AG10803 (cell line): ENCODE measurements at regions not wholly inside any gene's neighbourhood (a gene's known extent, or its start where the extent isn't known, plus 50 kb on each side); places are given as distances from the start of the nearest gene placed in this dataset.
A peak's percentile ranks its signal among the peaks of the same experiment; 100 is the strongest.

ENCODE experiments used
- DNase-seq: peaks from one replicate; pipeline ENCODE4 v3.0.0; 2010; ENCODE audit warnings: low read depth
- H3K4me3 ChIP-seq: 2 replicates; pipeline ENCODE4 v1.5.1; 2011; ENCODE audit warnings: mild to moderate bottlenecking, low read length, control low read depth
- CTCF ChIP-seq: conservative IDR thresholded peaks from 2 replicates; pipeline ENCODE4 v1.5.1; 2011; ENCODE audit warnings: mild to moderate bottlenecking, low read length, control low read depth, inconsistent platforms

DNA sequence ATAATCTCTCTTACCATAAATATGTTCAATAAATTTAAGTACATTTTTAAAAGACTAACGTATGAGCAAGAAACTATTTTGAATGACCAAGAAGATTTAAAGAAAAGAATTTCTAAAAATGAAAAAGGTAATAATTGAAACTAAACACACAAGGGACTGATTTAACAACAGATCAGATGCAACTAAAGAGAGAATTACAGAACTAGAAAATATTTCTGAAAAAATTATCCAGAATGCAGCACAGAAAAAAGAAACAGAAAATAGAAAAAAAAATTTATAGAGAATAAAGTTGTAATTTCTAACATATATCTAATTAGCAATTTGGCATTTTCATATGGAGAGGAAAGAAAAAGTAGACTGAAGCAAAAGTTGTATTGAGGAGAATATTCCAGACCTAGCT is 269.3 kb downstream of the TLE1 start:
- DNase-seq: no peak
- H3K4me3 ChIP-seq: no peak overlapping the region
- no peak for TF ChIP-seq CTCF

DNA sequence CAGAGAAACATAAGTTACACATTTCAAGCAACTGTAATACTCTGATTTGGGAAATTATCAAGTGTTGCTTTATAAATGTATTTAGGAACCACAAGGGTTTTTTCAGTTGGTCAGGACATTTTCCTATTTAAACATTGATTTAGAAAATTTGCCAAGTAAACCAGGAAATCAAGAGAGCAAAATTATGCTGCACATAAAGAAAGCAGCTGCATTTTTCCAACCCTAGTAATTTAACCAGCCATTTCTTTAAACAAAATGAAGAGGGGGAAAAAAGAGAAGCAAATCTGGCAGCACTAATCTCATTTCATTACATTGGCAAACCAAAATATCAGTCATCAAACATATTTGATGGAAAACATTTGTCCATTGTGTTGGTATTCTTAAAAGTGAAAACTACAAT is 271.4 kb downstream of the TLE1 start:
- no peak overlapping the region for H3K4me3 ChIP-seq

GRCh38 chr9:81417299-81417675 is 272.1 kb downstream of the TLE1 start:
- TF ChIP-seq CTCF: no peak
- DNase-seq: no peak
- no peak overlapping the region for H3K4me3 ChIP-seq

More for the DNA sequence above, 271.4 kb downstream of the TLE1 start:
- no peak for TF ChIP-seq CTCF
- no peak for DNase-seq

- no peak for TF ChIP-seq CTCF
- no peak overlapping the region for H3K4me3 ChIP-seq
- DNase-seq: peak; percentile 31
These were observed 272.7 kb downstream of the TLE1 start for GRCh38 chr9:81416476-81417298.

- TF ChIP-seq CTCF: no peak
- no peak overlapping the region for H3K4me3 ChIP-seq
- no peak for DNase-seq
These were observed 274.5 kb downstream of the TLE1 start for GRCh38 chr9:81414836-81415235.

DNA sequence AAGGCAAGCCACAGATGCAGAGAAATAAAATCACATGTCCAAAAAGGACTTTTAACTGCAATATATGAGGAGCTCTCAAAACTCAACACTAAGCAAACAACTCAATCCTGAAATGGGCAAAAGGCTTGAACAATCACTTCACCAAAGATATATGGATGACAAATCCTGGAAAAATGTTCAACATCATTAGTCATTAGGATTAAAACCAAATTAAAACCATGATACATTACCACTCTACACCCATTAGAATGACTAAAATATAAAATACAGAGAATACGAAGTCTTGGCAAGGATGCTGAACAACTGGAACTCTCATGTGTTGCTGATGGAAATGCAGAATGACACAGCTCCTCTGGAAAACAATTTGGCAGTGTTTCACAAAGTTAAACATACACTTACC is 277.4 kb downstream of the TLE1 start:
- TF ChIP-seq CTCF: no peak
- H3K4me3 ChIP-seq: no peak overlapping the region
- peak; percentile 19 for DNase-seq

- DNase-seq: peak; percentile 35
- no peak overlapping the region for H3K4me3 ChIP-seq
- 0 out of 2 replicates have a peak, but pooled peaks have one; percentile 5 for TF ChIP-seq CTCF
These were observed 279.1 kb downstream of the TLE1 start for GRCh38 chr9:81410201-81410600.
